GM23248 (cell line): ENCODE measurements at regions not wholly inside any gene's neighbourhood (a gene's known extent, or its start where the extent isn't known, plus 50 kb on each side); places are given as distances from the start of the nearest gene placed in this dataset.

Source experiments
- DNase-seq: peaks from one replicate; pipeline ENCODE4 v3.0.0-alpha.2; 2015
- H2AFZ ChIP-seq: fragments of 200-600 bp; sonication (generic); 2 replicates; pipeline ENCODE4 v1.6.1; 2016; ENCODE audit warnings: antibody characterized with exemption
- H3F3A ChIP-seq: fragments of 200-600 bp; sonication (generic); 2 replicates; pipeline ENCODE4 v1.6.1; 2016; ENCODE audit warnings: mild to moderate bottlenecking, antibody characterized with exemption, mixed run types; ENCODE audit not compliant: insufficient read depth
- H3K27ac ChIP-seq: fragments of 200-600 bp; sonication (generic); 2 replicates; pipeline ENCODE4 v1.5.1; 2016; ENCODE audit warnings: mild to moderate bottlenecking
- H3K27me3 ChIP-seq: fragments of 200-600 bp; sonication (generic); replicated peaks from 2 replicates; pipeline ENCODE4 v1.6.1; 2016; ENCODE audit warnings: mild to moderate bottlenecking; ENCODE audit not compliant: insufficient read depth
- H3K36me3 ChIP-seq: fragments of 200-600 bp; sonication (generic); 2 replicates; pipeline ENCODE4 v1.6.1; 2016; ENCODE audit warnings: low read depth, mild to moderate bottlenecking
- H3K4me1 ChIP-seq: fragments of 200-600 bp; sonication (generic); 2 replicates; pipeline ENCODE4 v1.6.1; 2016; ENCODE audit warnings: mild to moderate bottlenecking; ENCODE audit not compliant: insufficient read depth
- H3K4me2 ChIP-seq: fragments of 200-600 bp; sonication (generic); one replicate; pipeline ENCODE4 v1.6.1; 2016; ENCODE audit warnings: mild to moderate bottlenecking; ENCODE audit not compliant: unreplicated experiment
- H3K4me3 ChIP-seq: fragments of 200-600 bp; sonication (generic); 2 replicates; pipeline ENCODE4 v1.5.1; 2016; ENCODE audit warnings: mild to moderate bottlenecking
- H3K79me2 ChIP-seq: fragments of 200-600 bp; sonication (generic); 2 replicates; pipeline ENCODE4 v1.6.1; 2016; ENCODE audit warnings: mild to moderate bottlenecking; ENCODE audit not compliant: insufficient read depth
- H3K9ac ChIP-seq: fragments of 200-600 bp; sonication (generic); 2 replicates; pipeline ENCODE4 v1.6.1; 2016; ENCODE audit warnings: mild to moderate bottlenecking
- H3K9me2 ChIP-seq: fragments of 200-600 bp; sonication (generic); 2 replicates; pipeline ENCODE4 v1.6.1; 2016; ENCODE audit warnings: mixed run types, mild to moderate bottlenecking, moderate library complexity; ENCODE audit not compliant: insufficient read depth
- H3K9me3 ChIP-seq: fragments of 200-600 bp; sonication (generic); one replicate; pipeline ENCODE4 v1.6.1; 2017; ENCODE audit warnings: low read depth
- H4K20me1 ChIP-seq: fragments of 200-600 bp; sonication (generic); 2 replicates; pipeline ENCODE4 v1.6.0; 2016; ENCODE audit not compliant: insufficient read depth
- EZH2 ChIP-seq: fragments of 200-600 bp; sonication (generic); IDR thresholded peaks from 2 replicates; pipeline ENCODE4 v1.6.1; 2018; ENCODE audit warnings: antibody characterized with exemption, mild to moderate bottlenecking; ENCODE audit not compliant: insufficient read depth, poor library complexity, severe bottlenecking
- EZH2phosphoT487 ChIP-seq: fragments of 200-600 bp; sonication (generic); IDR thresholded peaks from 2 replicates; pipeline ENCODE4 v1.6.1; 2018; ENCODE audit warnings: antibody characterized with exemption, moderate library complexity, mild to moderate bottlenecking, low read depth; ENCODE audit not compliant: insufficient read depth
- WGBS, 2 experiments: methylation state at CpG; one replicate each; pipeline ENCODE4 v1.1.6; 2015 to 2017; ENCODE audit warnings: low lambda C conversion rate in 2 of 2, low coverage in 1 of 2; ENCODE audit errors: missing lambda C conversion rate in 2 of 2; 5-methylcytosine and 5-hydroxymethylcytosine counted together
- in situ Hi-C: fragments of 300-500 bp; cut with MboI; formaldehyde crosslinking; loops from 2 replicates; pipeline ENCODE4 v1.15.0; 2020

DNA sequence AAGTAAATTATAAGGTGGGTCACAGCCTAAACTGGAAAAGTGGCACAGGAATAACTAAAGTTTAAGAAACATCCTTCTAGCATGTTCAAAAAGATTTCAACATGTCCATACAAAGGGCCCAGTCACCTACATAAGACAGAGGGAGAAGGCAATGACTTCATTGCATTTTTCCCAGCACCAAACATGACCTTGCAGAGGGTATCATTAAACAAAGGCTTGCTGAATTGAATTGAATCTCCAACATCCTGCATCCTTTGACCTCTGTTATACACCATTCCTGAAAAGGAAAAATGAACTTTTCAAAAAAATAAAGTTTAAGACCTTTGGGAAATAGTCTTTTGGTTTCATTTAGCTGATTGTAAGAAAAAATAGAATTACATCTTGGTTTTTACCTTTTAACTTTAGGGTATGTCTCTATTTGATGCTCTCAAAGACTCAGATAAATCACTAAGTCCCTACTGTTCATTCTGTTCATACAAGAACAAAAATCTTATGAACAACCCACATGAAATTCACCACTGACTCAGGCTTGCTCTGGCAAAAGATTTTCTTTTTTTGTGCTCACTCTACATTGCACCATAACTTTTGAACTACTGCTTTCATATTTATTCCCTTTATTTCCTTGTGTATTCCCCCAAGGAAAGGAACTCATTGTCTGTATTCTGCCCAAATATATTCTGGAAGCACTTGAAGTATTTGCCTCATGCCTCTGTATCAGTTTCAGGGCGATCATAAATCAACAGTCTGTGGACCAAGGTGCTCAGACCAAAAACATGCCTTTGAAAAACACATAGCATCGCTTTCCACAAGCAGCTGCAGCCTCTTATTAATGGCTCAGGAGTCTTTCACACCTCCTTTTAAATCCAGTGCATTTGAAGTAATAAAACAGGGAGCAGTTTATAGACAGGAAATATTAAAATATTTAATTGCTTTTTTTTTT is 121.7 kb downstream of the DUSP6 start:
- DNase-seq: peak; percentile 61

DNA sequence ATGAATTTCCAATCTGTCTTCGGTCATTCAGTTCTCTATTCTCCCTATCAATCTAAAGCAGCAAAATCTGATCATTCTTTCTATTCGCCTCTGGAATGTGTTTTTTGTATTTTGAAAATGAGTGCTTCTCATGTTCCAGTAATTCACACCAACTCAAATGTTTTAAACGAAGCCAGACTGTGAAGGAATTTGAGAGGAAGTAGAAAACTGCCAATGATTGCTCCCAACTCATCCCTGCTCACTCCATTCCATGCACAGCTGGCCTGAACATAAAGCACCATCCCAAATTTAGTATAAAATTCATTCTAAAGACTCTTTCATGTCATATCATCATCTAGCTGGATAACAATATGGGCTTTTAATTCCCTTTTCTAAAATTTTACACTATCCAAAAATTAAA is 123.8 kb downstream of the DUSP6 start:
- no peaks in the 10 kb centered on the region for H3K27me3 ChIP-seq
- no peaks in the 10 kb centered on the region for H3K79me2 ChIP-seq
- no peak overlapping the region for H3K9ac ChIP-seq
- TF ChIP-seq EZH2phosphoT487 (no peak), EZH2 (no peak)
- peaks cover 65% of the 10 kb centered on the region for H3F3A ChIP-seq
- H3K9me3 ChIP-seq: no peaks in the 10 kb centered on the region
- H4K20me1 ChIP-seq: no peaks in the 10 kb centered on the region
- peaks cover 55% of the 10 kb centered on the region for H3K4me1 ChIP-seq
- no peaks in the 10 kb centered on the region for H3K36me3 ChIP-seq
- H3K4me3 ChIP-seq: 0 out of 2 replicates have a peak overlapping the region, but pooled peaks have one; percentile 3
- in situ Hi-C loops: no loop called here
- peak overlapping the region; percentile 39 for H3K4me2 ChIP-seq
- DNase-seq: peak; percentile 27
- H2AFZ ChIP-seq: peak overlapping the region; percentile 13; the same call in 1 of the 2 replicates
- WGBS, 2 experiments: 20 to 27% methylated on average over 3 of the region's 3 CpGs
- no peaks in the 10 kb centered on the region for H3K9me2 ChIP-seq
- peak overlapping the region; percentile 17; the same call in 1 of the 2 replicates for H3K27ac ChIP-seq

More for the DNA sequence above, 121.7 kb downstream of the DUSP6 start:
- Histone ChIP-seq H3F3A (peaks cover 63% of the 10 kb centered on the region; the same call in 1 of the 2 replicates), H2AFZ (peak overlapping the region; percentile 16; the same call in 1 of the 2 replicates), H3K36me3 (no peaks in the 10 kb centered on the region), H3K4me1 (peaks cover 59% of the 10 kb centered on the region), H4K20me1 (no peaks in the 10 kb centered on the region), H3K4me3 (no peak overlapping the region), H3K9me2 (no peaks in the 10 kb centered on the region), H3K27ac (peak overlapping the region; percentile 24), H3K9ac (no peak overlapping the region), H3K79me2 (no peaks in the 10 kb centered on the region), H3K27me3 (no peaks in the 10 kb centered on the region), H3K4me2 (peak overlapping the region; percentile 22), H3K9me3 (no peaks in the 10 kb centered on the region)
- TF ChIP-seq EZH2phosphoT487 (no peak), EZH2 (no peak)
- WGBS, 2 experiments: 76 to 84% methylated on average over 2 of the region's 2 CpGs
- in situ Hi-C loops: no loop called here

DNA sequence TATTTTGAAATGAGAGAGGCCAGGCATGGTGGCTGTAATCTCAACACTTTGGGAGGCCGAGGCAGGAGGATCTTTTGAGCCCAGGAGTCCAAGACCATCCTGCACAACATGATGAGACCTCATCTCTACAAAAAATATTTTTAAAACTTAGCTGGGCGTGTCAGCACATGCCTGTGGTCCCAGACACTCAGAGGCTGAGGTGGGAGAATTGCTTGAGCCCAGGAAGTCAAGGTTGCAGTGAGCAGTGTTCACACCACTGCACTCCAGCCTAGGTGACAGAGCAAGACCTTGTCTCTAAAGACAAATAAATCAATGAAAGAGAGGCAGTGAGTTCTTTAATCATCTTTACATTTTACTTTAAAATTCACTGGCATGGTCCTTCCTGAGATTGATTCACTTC is 124.5 kb downstream of the DUSP6 start:
- H3K36me3 ChIP-seq: no peaks in the 10 kb centered on the region
- no peaks in the 10 kb centered on the region for H3K27me3 ChIP-seq
- DNase-seq: no peak
- H3F3A ChIP-seq: peaks cover 65% of the 10 kb centered on the region
- no peaks in the 10 kb centered on the region for H3K9me3 ChIP-seq
- H2AFZ ChIP-seq: peak overlapping the region; percentile 13
- in situ Hi-C loops: no loop called here
- H4K20me1 ChIP-seq: no peaks in the 10 kb centered on the region
- 87 to 88% methylated on average over 2 of the region's 2 CpGs for WGBS, 2 experiments
- H3K9ac ChIP-seq: no peak overlapping the region
- H3K4me1 ChIP-seq: peaks cover 55% of the 10 kb centered on the region
- H3K4me3 ChIP-seq: no peak overlapping the region
- H3K27ac ChIP-seq: no peak overlapping the region
- H3K9me2 ChIP-seq: no peaks in the 10 kb centered on the region
- H3K79me2 ChIP-seq: no peaks in the 10 kb centered on the region
- peak overlapping the region; percentile 39 for H3K4me2 ChIP-seq
- TF ChIP-seq EZH2: no peak
- no peak for TF ChIP-seq EZH2phosphoT487

DNA sequence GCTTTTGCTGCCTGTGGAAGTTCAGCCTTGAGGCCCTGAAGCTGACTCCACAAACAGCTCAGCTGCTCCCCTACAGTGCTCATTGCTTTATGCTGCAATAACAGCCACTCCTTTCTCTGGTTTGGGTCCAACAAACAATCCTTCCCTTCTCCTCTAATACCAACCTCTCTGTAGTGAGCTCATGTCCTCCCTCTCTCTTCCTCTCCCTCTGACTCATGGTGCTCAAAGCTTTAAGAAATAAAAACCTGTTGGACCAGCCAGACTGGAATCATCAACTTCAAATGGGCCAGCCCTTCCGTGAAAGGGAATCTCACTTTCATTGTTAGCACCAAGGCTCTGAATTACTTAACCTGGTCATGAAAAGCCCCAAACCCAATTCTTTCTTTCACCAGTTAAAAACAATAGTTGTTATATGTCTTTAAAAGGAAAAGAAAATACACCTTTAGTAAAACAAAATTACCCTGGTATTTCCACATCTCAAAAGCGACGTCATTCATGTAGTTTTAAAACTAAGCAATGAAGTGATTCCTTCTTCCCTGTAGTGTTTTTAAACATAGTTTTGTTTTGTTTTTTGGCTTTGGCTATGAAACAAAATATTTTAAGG is 126.4 kb downstream of the DUSP6 start:
- Histone ChIP-seq H3K4me2 (peak overlapping the region; percentile 92), H3K4me1 (peaks cover 52% of the 10 kb centered on the region), H3K9ac (peak overlapping the region; percentile 63), H3K79me2 (no peaks in the 10 kb centered on the region), H3K27ac (peak overlapping the region; percentile 91), H2AFZ (peak overlapping the region; percentile 68), H3K36me3 (no peaks in the 10 kb centered on the region), H4K20me1 (no peaks in the 10 kb centered on the region), H3K9me2 (no peaks in the 10 kb centered on the region), H3F3A (peaks cover 56% of the 10 kb centered on the region), H3K4me3 (peak overlapping the region; percentile 62), H3K27me3 (no peaks in the 10 kb centered on the region), H3K9me3 (no peaks in the 10 kb centered on the region)
- in situ Hi-C loops: no loop called here
- peak; percentile 96 for DNase-seq
- 3 to 4% methylated on average over 3 of the region's 3 CpGs for WGBS, 2 experiments
- no peak for TF ChIP-seq EZH2phosphoT487
- no peak for TF ChIP-seq EZH2
